Parathyroid adenoma (tissue), 2 donors: ENCODE measurements at regions not wholly inside any gene's neighbourhood (a gene's known extent, or its start where the extent isn't known, plus 50 kb on each side); places are given as distances from the start of the nearest gene placed in this dataset.

Experiments
- H2AFZ ChIP-seq: fragments of 300-600 bp; sonication (generic); one replicate; pipeline ENCODE4 v1.7.0; 2017; ENCODE audit warnings: antibody characterized with exemption, mild to moderate bottlenecking
- H3K27ac ChIP-seq: fragments of 300-600 bp; sonication (generic); one replicate; pipeline ENCODE4 v1.7.0; 2017
- H3K27me3 ChIP-seq: fragments of 300-600 bp; sonication (generic); one replicate; pipeline ENCODE4 v1.7.0; 2017; ENCODE audit warnings: low read length; ENCODE audit not compliant: control insufficient read depth, insufficient read depth
- H3K36me3 ChIP-seq: fragments of 300-600 bp; sonication (generic); one replicate; pipeline ENCODE4 v1.7.0; 2017; ENCODE audit warnings: low read length; ENCODE audit not compliant: control insufficient read depth, insufficient read depth
- H3K4me1 ChIP-seq: fragments of 300-600 bp; sonication (generic); one replicate; pipeline ENCODE4 v1.7.0; 2017; ENCODE audit warnings: control low read depth
- H3K4me2 ChIP-seq: fragments of 300-600 bp; sonication (generic); one replicate; pipeline ENCODE4 v1.7.0; 2017; ENCODE audit warnings: low read length
- H3K4me3 ChIP-seq: fragments of 300-600 bp; sonication (generic); one replicate; pipeline ENCODE4 v1.7.0; 2017; ENCODE audit warnings: low read depth, low read length
- H3K79me2 ChIP-seq: fragments of 300-600 bp; sonication (generic); one replicate; pipeline ENCODE4 v1.7.0; 2017; ENCODE audit warnings: control low read depth
- H3K9ac ChIP-seq: fragments of 300-600 bp; sonication (generic); one replicate; pipeline ENCODE4 v1.7.0; 2017; ENCODE audit warnings: mild to moderate bottlenecking
- H3K9me3 ChIP-seq: fragments of 300-600 bp; sonication (generic); one replicate; pipeline ENCODE4 v1.7.0; 2017; ENCODE audit warnings: low read length; ENCODE audit not compliant: control insufficient read depth
- TF ChIP-seq, protein P1 (sequence below): fragments of 300-600 bp; sonication (generic); IDR thresholded peaks from one replicate; pipeline ENCODE4 v1.7.0; 2017; ENCODE audit warnings: antibody characterized with exemption, mild to moderate bottlenecking
- donor health status: primary hyperparathyroidism.

DNA sequence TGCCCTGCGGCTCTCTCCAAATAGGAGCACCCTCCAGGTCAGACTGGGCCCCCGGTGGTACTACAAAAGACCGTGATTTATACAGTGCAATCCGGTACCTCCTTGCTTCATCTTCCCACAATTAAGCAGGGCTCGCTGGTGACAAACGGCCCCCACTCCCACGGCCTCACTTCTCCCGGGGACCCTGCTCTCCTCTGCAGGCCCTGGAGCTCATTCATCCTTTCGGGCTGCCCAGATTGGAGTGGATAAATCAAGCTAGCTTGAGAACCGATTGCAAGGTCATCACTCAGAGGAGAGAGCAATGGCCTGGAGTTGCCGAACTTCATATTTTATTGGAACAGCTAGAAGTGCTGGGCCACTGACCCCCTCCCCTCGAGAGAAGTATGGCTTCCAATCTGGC is 193.5 kb upstream of the IRX6 start:
- Histone ChIP-seq H3K4me3 (no peak overlapping the region), H3K79me2 (no peaks in the 10 kb centered on the region), H3K4me2 (no peak overlapping the region), H3K4me1 (no peaks in the 10 kb centered on the region), H3K36me3 (no peaks in the 10 kb centered on the region), H3K9me3 (no peaks in the 10 kb centered on the region), H3K27ac (no peak overlapping the region), H3K9ac (no peak overlapping the region), H2AFZ (no peak overlapping the region), H3K27me3 (no peaks in the 10 kb centered on the region)
- TF ChIP-seq, protein P1, sequence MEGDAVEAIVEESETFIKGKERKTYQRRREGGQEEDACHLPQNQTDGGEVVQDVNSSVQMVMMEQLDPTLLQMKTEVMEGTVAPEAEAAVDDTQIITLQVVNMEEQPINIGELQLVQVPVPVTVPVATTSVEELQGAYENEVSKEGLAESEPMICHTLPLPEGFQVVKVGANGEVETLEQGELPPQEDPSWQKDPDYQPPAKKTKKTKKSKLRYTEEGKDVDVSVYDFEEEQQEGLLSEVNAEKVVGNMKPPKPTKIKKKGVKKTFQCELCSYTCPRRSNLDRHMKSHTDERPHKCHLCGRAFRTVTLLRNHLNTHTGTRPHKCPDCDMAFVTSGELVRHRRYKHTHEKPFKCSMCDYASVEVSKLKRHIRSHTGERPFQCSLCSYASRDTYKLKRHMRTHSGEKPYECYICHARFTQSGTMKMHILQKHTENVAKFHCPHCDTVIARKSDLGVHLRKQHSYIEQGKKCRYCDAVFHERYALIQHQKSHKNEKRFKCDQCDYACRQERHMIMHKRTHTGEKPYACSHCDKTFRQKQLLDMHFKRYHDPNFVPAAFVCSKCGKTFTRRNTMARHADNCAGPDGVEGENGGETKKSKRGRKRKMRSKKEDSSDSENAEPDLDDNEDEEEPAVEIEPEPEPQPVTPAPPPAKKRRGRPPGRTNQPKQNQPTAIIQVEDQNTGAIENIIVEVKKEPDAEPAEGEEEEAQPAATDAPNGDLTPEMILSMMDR = no peak

DNA sequence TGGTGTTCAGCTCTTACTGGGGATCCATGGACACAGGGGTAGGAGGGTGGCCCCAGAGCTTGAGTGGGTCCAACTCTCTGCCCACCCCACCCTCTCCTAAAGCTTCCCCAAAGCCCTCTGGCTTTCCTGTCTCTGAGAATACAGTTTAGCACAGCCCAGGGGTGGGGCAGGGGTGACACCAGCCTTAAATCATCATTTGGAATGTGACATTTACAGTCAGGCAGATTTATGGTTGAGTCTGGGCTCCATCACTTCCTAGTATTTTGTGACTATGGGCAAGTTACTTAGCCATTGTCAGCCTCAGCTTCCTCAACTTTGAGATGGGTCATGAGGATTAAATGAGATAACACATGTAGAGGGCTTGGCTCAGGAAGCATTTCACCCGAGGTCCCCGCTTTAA is 193.1 kb upstream of the IRX6 start:
- TF ChIP-seq, protein P1 = no peak
- no peak overlapping the region for H3K4me3 ChIP-seq
- no peak overlapping the region for H2AFZ ChIP-seq
- H3K79me2 ChIP-seq = no peaks in the 10 kb centered on the region
- H3K4me1 ChIP-seq = no peaks in the 10 kb centered on the region
- no peaks in the 10 kb centered on the region for H3K9me3 ChIP-seq
- H3K27me3 ChIP-seq = no peaks in the 10 kb centered on the region
- H3K9ac ChIP-seq = no peak overlapping the region
- H3K27ac ChIP-seq = no peak overlapping the region
- no peak overlapping the region for H3K4me2 ChIP-seq
- no peaks in the 10 kb centered on the region for H3K36me3 ChIP-seq

DNA sequence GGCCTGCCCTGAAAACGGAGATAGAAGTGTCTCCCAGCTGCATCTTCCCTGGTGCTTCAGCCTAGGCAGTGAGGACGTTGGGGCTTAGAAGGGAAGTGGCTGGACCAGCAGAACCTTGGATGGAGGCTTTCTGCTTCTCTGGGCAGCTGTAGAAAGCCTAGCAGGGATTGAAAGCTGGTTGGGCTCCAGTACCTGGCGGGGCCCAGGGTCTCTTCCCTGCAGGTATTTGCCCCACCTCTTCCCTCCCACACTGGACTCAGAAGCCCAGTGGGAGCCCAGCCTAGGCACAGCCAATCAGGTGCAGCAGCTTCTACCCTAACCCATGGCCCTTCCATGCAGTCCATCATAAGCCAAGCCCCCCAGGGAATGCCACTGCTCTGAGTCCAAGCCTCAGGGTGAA is 190.3 kb upstream of the IRX6 start:
- Histone ChIP-seq H3K4me3 (no peak overlapping the region), H3K27ac (no peak overlapping the region), H3K4me1 (no peaks in the 10 kb centered on the region), H3K27me3 (no peaks in the 10 kb centered on the region), H3K4me2 (no peak overlapping the region), H3K36me3 (no peaks in the 10 kb centered on the region), H3K9ac (no peak overlapping the region), H2AFZ (no peak overlapping the region), H3K9me3 (no peaks in the 10 kb centered on the region), H3K79me2 (no peaks in the 10 kb centered on the region)
- TF ChIP-seq, protein P1 = no peak

DNA sequence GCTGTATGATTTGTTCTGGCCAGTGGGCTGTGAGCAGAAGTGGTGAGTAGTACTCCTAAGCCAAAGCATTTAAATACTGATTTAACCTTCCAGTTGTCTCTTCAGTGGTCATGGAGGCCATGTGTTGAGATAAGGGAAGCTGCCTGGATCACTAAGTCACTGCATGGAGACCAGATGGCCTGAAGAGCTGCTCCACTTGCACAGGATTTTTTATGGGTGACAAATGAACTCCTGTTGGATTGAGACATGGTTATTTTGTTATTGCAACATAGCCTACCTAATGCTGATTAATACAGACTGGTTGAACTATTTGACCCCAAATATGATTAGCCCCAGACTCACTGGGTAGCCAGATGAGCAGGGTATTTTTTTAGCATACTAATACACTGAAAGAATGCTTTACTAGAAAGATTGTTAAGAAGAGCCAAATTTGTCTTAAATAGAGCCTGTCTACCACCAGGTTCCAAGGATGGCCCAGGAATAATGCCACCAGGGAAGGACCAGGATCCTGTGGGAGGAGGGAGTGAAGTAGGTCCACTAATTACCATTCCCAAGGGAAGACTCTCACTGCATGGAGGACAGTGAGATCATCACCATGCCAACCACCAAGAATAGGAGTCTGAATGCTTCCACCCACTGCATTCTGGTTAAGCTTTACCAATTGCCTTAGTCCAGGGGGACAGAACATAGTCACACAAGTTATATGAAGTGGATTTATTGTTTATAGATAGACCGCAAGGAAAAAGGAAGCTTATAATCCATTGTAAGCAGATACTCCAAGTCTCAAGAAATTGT is 187.4 kb upstream of the IRX6 start:
- TF ChIP-seq, protein P1 = no peak
- H3K36me3 ChIP-seq = no peaks in the 10 kb centered on the region

DNA sequence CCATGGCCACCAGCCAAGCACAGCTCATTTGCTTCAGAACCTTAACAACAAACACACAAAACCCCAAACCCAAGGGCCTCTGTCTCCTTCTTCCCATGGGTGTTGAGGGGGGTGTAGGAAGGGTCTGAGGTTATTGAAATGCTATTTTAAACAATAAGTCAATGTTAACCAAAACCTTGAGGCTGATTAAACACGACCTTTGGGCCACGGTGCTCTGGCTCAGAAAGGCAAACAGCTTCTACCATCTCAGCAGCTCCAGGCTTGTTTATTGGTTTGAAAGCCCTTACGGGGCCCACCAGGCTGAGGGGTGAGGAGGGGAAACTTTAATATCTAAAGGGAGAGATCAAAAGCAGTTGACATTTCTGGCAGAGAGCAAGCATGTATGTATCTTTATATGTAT is 185.7 kb upstream of the IRX6 start:
- Histone ChIP-seq H3K4me2 (no peak overlapping the region), H3K9me3 (no peaks in the 10 kb centered on the region), H3K79me2 (no peaks in the 10 kb centered on the region), H3K4me3 (no peak overlapping the region), H3K27me3 (no peaks in the 10 kb centered on the region), H3K4me1 (no peaks in the 10 kb centered on the region), H3K9ac (no peak overlapping the region), H3K36me3 (no peaks in the 10 kb centered on the region), H3K27ac (no peak overlapping the region), H2AFZ (no peak overlapping the region)
- TF ChIP-seq, protein P1 = no peak

More for the DNA sequence above, 187.4 kb upstream of the IRX6 start:
- no peak overlapping the region for H3K27ac ChIP-seq
- no peak overlapping the region for H3K4me2 ChIP-seq
- H3K4me3 ChIP-seq = no peak overlapping the region
- H3K79me2 ChIP-seq = no peaks in the 10 kb centered on the region
- H2AFZ ChIP-seq = no peak overlapping the region
- no peaks in the 10 kb centered on the region for H3K9me3 ChIP-seq
- H3K27me3 ChIP-seq = no peaks in the 10 kb centered on the region
- no peak overlapping the region for H3K9ac ChIP-seq
- no peaks in the 10 kb centered on the region for H3K4me1 ChIP-seq
